HUES48 (cell line): ENCODE measurements at regions not wholly inside any gene's neighbourhood (a gene's known extent, or its start where the extent isn't known, plus 50 kb on each side); places are given as distances from the start of the nearest gene placed in this dataset.

Experiments
- H3K27ac ChIP-seq: one replicate; pipeline ENCODE4 v1.7.0; 2013; ENCODE audit warnings: low read depth, low read length, inconsistent platforms
- H3K27me3 ChIP-seq: 2 replicates; pipeline ENCODE4 v1.6.1; 2013; ENCODE audit warnings: mild to moderate bottlenecking, low read length; ENCODE audit not compliant: control insufficient read depth, insufficient read depth
- H3K36me3 ChIP-seq: 2 replicates; pipeline ENCODE4 v1.6.1; 2013; ENCODE audit warnings: low read length; ENCODE audit not compliant: control insufficient read depth, insufficient read depth
- H3K4me1 ChIP-seq: 2 replicates; pipeline ENCODE4 v1.6.1; 2013; ENCODE audit warnings: mild to moderate bottlenecking, low read length; ENCODE audit not compliant: control insufficient read depth, insufficient read depth
- H3K4me3 ChIP-seq: 2 replicates; pipeline ENCODE4 v1.5.1; 2013; ENCODE audit warnings: mild to moderate bottlenecking, low read depth, low read length
- H3K9ac ChIP-seq: 2 replicates; pipeline ENCODE4 v1.6.1; 2013; ENCODE audit warnings: mild to moderate bottlenecking, low read depth, low read length, moderate library complexity
- H3K9me3 ChIP-seq: 2 replicates; pipeline ENCODE4 v1.6.1; 2013; ENCODE audit warnings: low read length; ENCODE audit not compliant: control insufficient read depth, insufficient read depth

DNA sequence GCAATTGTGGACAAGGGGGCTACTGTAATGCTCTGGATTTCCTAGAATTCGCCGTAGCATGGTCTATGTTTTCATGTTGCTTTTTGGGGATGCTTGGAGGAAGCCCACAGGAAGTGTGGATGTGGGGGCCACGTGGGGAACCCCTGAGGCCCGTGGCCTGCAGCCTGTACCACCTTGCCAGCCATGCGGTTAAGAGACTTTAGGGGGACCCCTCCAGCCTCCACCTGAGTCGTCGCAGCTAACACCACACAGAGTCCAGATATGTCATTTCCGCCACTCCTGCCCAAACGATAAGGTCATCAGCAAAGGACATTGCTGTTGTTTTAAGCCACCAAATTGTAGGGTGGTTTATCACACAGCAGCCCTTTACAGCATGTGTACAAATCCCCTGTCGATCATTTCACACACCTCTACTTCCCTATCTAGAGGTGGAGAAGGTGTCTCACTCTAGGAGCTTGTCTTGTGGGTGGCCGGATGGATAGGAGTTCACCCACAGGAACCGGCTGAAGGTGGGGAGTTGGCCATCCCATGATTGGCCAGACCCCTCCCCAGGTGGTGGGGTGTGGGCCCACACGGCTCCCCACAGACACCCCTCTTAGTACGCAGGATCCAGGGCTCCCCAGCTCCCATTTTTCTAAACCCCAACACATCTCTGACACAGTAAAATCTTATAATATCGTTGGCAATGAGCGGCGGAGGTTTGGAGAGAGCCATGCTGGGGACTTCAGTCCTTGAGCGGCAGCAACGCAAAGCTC, 226.7 kb downstream of the TEX29 start:
- Histone ChIP-seq H3K27ac (no peak overlapping the region), H3K4me1 (no peaks in the 10 kb centered on the region), H3K27me3 (no peaks in the 10 kb centered on the region), H3K9ac (no peak overlapping the region), H3K9me3 (no peaks in the 10 kb centered on the region), H3K36me3 (no peaks in the 10 kb centered on the region), H3K4me3 (no peak overlapping the region)

DNA sequence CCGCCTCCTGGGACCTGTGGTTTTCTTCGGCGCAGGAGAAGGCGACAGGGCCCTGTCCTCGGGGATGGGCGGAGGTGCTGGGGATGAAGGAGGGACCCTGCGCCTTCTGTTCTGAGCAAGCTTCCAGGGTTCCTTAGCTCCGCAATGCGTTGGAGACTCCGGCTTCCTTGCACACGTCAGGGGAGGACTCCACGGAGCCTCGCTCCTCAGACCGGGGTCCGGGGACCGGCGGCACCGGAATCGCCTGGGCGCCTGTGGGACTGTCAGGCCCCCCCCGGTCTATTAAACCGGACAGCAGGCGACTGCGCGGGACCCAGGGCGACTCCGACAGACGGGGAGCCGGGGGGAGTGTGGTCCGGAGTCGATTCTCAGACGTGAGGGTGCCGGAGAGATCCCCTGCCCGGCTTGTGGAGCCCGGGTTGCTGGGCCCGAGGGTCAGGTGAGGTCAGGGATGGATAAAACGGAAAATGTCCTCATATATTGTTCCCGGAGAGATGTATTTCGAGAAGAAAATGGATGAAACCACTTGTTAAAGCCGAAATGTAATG, 227.4 kb downstream of the TEX29 start:
- H3K36me3 ChIP-seq: no peaks in the 10 kb centered on the region

DNA sequence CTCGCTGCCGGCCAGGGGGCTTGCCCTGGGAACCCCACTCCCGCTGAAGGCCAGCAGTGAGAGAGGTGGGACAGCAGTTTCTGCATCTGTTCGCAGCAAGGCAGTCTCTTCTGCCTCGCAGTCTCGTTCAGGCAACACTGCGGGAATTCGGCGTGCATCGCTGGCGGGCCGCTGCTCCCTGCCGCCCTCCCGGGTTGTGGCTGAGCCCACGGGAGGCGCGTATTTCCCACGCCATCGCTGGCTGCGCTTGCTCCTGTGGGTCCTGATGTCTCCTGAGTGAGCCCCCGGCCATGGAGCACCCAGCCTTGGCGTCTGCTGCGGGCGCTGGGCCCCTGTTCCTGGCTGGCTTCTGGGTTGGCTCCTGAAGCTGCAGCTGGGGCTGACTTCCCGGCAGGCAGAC, 227.9 kb downstream of the TEX29 start:
- no peaks in the 10 kb centered on the region for H3K4me1 ChIP-seq
- no peaks in the 10 kb centered on the region for H3K36me3 ChIP-seq
- no peak overlapping the region for H3K27ac ChIP-seq
- H3K27me3 ChIP-seq: no peaks in the 10 kb centered on the region
- H3K9ac ChIP-seq: no peak overlapping the region
- H3K9me3 ChIP-seq: no peaks in the 10 kb centered on the region
- no peak overlapping the region for H3K4me3 ChIP-seq

More for the DNA sequence above, 227.4 kb downstream of the TEX29 start:
- no peak overlapping the region for H3K9ac ChIP-seq
- no peak overlapping the region for H3K4me3 ChIP-seq
- H3K4me1 ChIP-seq: no peaks in the 10 kb centered on the region
- no peaks in the 10 kb centered on the region for H3K9me3 ChIP-seq
- no peaks in the 10 kb centered on the region for H3K27me3 ChIP-seq
- no peak overlapping the region for H3K27ac ChIP-seq

DNA sequence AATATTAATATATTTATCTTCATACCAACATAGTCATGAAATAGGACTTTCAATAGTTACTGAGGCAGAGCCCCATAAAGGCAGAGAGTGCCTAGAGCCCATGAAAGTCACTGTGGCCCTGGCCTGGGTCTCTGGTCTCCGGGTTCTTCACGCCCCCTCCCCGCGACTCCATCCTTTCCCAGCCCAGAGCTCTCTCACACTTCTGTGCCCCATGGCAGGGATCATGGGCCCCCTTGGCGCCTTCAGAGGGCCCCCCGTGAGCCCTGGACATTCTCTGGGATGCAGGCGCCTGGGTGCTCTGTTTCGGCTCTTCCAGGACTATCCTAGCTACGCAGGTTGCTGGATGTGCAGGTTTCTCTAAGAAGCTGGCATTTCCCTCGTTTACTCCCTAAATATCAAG, 228.4 kb downstream of the TEX29 start:
- Histone ChIP-seq H3K36me3 (no peaks in the 10 kb centered on the region), H3K27me3 (no peaks in the 10 kb centered on the region), H3K4me3 (no peak overlapping the region), H3K9me3 (no peaks in the 10 kb centered on the region), H3K27ac (no peak overlapping the region), H3K4me1 (no peaks in the 10 kb centered on the region), H3K9ac (no peak overlapping the region)

DNA sequence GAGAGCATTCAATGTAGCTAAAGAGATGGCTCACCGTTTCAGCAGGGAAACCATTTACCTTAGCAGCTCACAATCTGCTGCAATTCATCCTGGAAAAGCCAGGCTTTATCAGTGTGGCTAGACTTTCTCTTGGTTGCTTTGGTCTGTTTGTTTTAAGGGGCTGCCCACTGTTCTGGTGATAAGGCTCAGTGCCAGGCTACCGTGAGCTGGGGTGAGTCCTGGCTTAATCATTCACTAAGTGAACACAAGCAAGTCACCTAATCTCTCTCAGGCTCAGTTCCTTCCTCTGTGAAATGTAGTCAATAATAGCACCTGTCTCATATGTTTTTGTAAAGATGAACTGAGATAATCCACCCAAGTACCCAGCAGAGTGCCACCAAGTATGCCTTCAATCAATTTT, 229.0 kb downstream of the TEX29 start:
- H3K27ac ChIP-seq: no peak overlapping the region
- H3K27me3 ChIP-seq: no peaks in the 10 kb centered on the region
- no peaks in the 10 kb centered on the region for H3K36me3 ChIP-seq
- H3K4me3 ChIP-seq: no peak overlapping the region
- no peak overlapping the region for H3K9ac ChIP-seq
- no peaks in the 10 kb centered on the region for H3K9me3 ChIP-seq
- H3K4me1 ChIP-seq: no peaks in the 10 kb centered on the region

DNA sequence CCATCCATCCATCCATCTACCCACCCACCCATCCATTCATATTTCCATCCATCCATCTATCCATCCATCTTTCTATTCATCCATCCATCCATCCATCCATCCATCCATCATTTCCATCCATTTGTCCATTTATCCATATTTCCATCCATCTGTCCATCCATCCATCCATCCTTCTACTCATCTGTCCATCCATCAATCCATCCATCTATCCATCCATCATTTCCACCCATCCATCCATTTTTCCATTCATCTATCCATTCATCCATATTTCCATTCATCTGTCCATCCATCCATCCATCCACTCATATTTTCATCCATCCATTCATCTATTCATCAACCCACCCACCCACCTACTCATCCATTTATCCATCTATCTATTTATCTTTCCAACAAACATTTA, 229.6 kb downstream of the TEX29 start:
- no peak overlapping the region for H3K9ac ChIP-seq
- no peaks in the 10 kb centered on the region for H3K36me3 ChIP-seq
- no peak overlapping the region for H3K4me3 ChIP-seq
- no peaks in the 10 kb centered on the region for H3K4me1 ChIP-seq
- no peak overlapping the region for H3K27ac ChIP-seq
- H3K27me3 ChIP-seq: no peaks in the 10 kb centered on the region
- H3K9me3 ChIP-seq: no peaks in the 10 kb centered on the region

DNA sequence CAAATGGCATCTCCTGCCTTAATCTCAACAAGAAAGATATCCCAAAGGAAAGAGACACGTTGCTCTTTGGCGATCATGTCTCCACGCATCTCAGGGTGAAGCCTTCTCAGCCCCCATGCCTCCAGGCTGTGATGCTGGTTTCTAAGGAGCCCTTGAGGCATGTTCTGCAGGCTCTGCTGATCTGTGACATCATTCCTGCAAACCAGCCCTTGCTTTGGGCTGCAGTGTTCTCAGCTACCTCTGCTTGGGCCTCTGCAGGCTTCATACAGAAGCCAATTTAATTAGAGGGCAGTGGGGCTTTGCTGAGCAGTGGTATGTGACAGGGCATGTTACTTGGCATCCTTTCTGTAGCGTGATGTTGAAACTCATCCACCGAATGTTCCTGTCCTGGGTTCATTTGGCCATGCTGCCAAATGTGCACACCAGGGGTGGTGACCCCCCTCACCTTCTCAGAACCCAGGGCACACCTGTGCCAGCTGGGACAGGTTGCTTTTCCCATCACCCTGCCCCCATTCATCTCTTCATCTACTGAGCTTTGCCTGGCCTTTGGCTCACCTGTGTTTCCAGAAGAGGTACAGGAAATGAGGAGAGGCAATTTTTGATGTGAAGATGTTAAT, 230.9 kb downstream of the TEX29 start:
- no peaks in the 10 kb centered on the region for H3K4me1 ChIP-seq
- H3K9ac ChIP-seq: no peak overlapping the region
- no peaks in the 10 kb centered on the region for H3K36me3 ChIP-seq

DNA sequence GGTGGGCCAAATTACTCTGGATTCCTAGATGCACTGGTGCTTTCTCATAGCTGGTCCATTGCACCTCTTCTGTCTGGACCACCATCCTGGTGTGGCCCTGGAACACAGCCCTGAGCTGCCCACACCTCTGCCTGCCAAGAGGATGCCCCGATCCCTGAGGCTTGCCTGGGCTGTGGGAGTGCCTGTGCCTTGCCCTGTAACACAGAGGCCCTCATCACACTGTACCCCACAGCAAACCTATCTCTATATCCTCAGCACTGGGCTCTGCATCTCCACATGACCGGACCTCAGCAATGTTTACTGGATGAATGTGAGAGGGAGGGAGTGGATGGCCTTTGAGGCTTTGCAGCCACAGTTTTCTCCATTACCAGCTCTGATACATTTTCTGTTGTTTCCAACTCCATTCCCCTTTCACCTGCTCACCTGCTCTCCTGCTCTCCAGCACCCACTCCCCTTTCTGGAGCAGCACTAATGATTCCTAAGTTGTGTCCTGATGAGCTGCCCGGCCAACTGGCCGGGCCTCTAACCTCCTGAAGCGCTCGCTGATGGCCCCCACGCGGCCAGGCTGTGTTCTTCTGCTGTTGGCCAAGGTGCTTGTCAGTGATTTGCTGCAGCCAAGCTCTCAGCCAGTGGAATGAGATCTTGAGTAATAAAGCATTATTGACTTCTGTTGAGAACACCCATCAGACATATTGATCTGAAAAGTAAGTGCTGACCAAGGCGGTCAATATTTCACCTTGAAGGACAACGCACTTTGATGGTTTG, 232.6 kb downstream of the TEX29 start:
- no peaks in the 10 kb centered on the region for H3K9me3 ChIP-seq
- no peaks in the 10 kb centered on the region for H3K36me3 ChIP-seq
- no peaks in the 10 kb centered on the region for H3K4me1 ChIP-seq
- H3K4me3 ChIP-seq: no peak overlapping the region
- H3K27me3 ChIP-seq: no peaks in the 10 kb centered on the region
- H3K9ac ChIP-seq: no peak overlapping the region
- H3K27ac ChIP-seq: no peak overlapping the region

More for the DNA sequence above, 230.9 kb downstream of the TEX29 start:
- no peaks in the 10 kb centered on the region for H3K9me3 ChIP-seq
- no peaks in the 10 kb centered on the region for H3K27me3 ChIP-seq
- no peak overlapping the region for H3K4me3 ChIP-seq
- H3K27ac ChIP-seq: no peak overlapping the region

DNA sequence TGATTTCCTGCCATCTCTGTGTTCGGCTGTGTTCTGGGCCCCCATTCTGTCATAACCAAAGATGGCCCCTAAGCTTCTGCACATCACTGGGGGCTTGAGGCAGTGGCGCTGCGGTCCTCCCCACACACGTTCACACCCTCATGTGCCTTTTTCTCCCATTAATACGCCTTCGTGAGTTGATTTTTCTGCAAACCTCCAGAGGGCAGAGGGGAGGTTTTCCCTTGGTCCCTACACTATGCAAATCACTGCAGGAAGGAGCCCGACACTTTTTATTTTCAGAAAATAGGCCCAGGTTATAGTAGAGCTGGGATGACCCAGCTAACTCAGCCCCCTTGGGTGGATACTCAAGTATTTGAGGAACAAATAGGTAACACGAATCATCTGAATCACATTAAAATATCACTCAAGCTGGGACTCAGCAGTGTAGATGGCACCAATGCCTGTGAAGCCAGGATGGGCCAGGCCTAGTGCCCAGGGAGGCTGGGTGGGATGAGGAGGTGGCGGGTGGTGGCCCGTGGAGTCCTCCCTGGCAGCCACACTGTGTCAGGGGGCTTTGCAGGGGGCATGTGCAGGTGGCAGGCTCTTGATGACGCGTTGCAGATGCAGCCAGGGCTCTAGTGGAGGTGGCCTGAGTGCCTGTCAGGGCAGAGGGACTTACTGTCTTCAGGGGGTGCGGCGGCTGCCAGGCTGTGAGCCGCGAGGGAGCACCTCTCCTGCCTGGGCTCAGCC, 234.3 kb downstream of the TEX29 start:
- Histone ChIP-seq H3K27ac (no peak overlapping the region), H3K36me3 (no peaks in the 10 kb centered on the region), H3K4me3 (no peak overlapping the region), H3K9me3 (no peaks in the 10 kb centered on the region), H3K9ac (no peak overlapping the region), H3K4me1 (0 out of 2 replicates have a peak, but pooled peaks cover under 1% of the 10 kb centered on the region), H3K27me3 (no peaks in the 10 kb centered on the region)

DNA sequence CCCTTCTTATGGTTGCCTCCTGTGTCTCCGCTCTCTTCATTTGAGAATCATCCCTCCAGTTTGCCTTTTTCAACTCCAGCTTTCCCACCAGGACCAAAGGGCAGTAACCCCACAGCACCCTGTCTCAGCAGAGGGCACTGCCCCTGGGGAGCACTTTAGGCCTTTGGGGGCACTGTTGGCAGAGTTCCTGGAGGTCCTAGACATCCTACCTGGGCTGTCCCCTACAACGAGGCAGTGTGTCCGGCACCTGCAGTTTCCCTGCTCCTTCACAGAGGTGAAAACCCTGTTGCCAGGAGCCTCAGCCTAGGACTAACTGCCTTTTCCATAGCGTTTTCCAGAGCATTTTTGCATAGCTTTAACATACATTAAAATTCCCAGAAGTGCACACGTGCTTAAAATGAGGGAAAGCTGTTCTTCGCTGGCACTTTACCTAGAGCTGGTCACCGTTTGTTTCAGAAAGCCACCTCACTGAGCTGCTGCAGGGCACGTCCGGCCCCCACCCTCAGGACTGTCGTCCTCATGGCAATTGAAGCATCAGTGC, 234.9 kb downstream of the TEX29 start:
- H3K9me3 ChIP-seq: no peaks in the 10 kb centered on the region
- H3K36me3 ChIP-seq: no peaks in the 10 kb centered on the region
- H3K4me3 ChIP-seq: no peak overlapping the region
- no peak overlapping the region for H3K9ac ChIP-seq
- 0 out of 2 replicates have a peak, but pooled peaks cover 5% of the 10 kb centered on the region for H3K4me1 ChIP-seq
- no peak overlapping the region for H3K27ac ChIP-seq
- H3K27me3 ChIP-seq: no peaks in the 10 kb centered on the region
